GM04503 (cell line): ENCODE measurements at regions not wholly inside any gene's neighbourhood (a gene's known extent, or its start where the extent isn't known, plus 50 kb on each side); places are given as distances from the start of the nearest gene placed in this dataset.

ENCODE experiments used
- DNase-seq: peaks from one replicate; pipeline ENCODE4 v3.0.0-alpha.2; 2012; ENCODE audit warnings: low read depth

DNA sequence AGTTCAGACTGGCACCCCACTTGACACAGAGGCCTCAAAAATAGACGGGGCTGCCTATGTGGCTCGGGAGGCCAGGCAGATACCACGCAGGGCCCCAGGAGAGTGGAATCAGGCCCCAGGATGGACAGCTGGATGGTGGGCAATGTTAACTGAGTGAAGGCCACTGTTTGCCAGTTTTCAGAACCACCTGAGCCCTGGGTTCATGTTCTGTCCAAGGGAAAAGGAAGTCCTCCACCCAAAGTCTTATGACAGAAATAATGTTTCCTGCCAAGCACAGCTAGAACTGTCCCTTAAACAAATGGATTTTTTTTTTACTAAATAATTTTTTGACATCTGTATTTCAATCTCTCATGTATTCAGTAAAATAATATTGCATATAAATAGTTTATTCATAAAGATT, 228.4 kb downstream of the KLF13 start:
- DNase-seq: no peak

DNA sequence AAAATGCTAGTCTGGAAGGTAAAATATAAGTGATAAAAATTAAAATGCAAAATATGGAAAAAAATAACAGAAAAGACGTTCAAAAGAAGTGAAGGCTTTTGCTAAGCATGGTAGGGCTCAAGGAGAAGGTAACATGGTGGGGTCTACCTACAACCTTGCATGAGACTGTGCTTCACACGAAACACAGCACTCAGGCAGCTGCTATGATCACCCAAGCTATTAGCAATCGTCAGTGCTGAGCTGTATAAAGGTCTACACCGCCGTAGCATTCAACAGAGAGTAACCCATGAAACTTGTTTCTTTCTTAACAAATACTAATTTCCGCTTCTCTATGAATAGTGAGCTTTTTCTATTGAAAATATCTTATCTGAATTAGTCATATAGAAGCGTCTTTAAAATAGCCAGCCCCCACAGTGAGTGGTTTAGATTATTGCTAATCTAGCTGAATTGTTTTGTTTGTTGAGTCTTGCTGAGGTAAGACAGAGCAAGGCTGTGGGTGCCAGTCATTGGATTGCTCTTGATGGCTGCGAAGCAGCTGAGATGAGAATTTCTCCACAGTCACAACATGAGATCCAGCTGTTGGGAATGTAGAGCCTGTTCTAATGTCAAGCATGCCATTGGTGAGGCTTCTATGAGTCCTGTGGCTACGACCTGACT, 230.0 kb downstream of the KLF13 start:
- no peak for DNase-seq

DNA sequence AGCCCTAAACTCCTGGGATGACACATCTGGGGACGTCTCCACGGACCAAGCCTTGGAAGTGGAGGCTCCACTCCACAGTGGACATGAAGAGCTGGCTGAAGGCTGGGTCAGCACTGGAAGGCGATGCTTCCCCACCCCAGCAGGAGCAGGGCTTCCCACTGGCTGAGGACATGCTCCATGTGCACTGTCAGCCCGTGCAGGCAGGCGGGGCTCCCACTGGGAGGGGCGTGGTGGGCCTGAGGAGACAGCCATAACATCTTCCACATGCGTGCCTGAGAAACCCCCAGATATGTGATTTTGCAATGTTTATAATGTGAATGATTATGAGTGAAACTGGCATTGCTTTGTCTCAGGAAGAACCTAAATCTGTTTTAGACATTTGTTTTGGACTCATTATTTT, 231.3 kb downstream of the KLF13 start:
- DNase-seq: no peak

DNA sequence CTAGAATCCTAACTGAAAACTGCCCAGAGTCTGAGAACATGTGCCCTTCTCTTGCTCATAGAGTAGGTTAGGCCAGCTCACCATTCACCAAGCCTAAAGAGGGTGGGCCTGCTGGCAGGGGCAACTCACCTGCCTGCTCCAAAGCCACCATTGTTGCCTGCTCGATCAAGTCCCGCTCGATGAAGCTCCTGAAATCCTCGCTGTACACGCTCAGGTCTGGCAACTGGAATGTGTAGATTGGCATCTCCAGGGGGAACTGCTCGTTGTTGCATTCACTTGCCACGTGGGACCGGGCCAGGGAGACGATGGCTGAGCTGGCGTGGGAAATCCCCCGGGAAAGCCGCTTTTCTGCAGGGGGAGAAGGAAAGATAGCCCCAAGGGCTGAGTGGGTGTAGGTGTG, 232.2 kb downstream of the KLF13 start:
- DNase-seq: no peak

DNA sequence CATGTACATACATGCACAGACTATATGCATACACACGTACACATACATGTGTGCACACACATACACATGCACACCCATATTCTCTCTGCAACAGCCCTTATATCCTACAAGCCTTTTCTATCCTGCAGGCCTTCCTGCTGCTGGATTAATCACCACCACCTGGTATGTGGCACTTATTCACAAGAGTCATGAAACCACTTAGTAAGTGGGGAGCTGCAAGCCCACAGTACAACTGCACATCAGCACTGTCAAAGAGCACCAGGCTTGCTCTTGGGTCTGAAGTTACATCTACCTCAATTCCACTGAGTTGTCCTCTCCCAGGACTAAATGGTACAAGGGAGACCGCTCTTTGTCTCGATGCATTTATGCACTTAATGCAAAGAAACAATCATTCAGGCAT, 233.2 kb downstream of the KLF13 start:
- no peak for DNase-seq

DNA sequence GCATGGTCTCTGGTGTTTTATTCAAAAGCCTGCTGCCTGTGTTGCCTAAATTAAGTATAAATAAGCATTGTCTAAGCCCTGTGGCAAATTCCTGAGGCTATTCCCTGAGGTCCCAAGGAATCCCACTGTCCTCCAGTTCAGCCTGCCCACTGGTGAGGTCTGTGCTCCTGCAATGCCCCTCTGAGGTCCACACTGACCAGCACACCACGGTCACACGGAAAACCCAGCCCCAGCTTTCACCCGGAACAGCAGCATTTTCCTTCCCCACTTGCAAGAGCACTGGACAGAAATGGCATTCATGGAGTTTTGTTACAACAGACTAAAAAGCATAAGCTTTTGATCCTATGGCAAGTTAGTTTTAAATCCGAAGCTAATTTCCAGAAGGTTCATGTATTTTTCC, 234.0 kb downstream of the KLF13 start:
- no peak for DNase-seq

DNA sequence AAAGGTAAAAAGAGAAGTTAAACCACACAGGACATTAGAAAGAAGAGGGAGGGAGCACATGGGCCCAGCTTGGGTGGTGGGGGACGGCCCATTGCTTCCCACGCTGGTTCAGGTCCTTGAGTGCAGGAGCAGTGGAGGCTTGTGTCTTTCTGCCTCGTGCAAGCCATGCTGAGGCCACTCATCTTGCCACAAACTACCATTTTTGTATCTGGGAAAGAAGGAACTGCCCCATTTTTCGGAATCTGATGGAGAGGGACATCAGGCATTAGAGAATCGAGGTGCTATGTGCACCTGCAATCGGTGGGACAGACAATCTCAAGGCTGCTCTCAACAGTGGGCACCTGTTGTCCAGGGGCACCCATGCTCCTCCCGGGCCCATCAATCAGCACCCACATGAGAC, 234.5 kb downstream of the KLF13 start:
- no peak for DNase-seq

DNA sequence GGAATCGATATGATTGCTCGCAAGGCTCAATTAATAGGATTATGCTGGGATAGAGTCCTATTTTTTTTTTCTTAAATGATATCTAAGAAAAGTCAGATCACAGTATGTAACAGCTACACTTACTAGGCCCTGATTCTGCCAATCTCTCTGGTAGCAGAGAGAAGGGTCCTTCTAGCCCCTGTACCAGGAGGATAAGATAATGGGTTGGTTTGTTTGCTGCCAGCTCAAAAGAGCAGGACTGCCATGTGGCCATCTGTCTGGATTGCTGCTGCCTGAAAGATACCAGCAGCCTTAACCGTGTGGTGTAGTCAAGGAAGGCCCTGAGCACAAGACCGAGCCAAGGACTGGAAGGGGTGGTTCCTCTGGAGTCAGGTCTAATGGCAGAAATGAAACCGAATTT, 236.4 kb downstream of the KLF13 start:
- no peak for DNase-seq

DNA sequence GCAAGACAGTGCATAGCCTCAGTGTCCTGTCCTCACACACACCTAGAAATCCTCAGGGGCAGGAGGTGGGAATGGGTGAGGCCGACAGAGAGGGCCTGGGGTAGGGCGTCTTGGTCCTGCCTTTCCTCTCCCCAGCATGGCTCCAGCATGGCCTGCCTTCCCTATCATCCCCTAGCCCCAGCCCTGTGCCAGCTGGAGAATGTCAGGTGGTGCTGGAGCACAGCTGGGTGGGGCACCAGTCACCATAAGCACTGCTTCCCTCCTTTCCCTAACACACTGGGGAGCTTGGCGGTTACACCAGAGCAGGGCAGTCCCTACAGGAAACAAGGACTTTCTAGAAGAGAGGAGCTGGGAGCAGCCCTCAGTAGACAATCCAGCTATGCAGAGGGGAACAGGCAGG, 236.8 kb downstream of the KLF13 start:
- DNase-seq: no peak

DNA sequence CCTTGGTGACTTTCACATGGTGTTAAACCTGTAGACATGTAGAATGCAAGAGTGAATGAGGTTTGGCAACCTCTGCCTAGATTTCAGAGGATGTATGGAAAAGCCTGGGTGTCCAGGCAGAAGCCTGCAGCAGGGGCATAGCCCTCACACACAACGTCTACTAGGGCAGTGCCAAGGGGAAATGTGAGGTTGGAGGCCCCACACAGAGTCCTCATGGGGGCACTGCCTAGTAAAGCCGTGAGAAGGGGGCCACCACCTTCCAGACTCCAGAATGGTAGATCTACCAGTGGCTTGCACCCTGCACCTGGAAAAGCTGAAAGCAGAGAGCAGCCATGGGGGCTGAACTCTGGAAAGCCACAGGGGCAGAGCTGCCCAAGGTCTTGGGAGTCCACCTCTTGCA, 241.2 kb downstream of the KLF13 start:
- DNase-seq: no peak

DNA sequence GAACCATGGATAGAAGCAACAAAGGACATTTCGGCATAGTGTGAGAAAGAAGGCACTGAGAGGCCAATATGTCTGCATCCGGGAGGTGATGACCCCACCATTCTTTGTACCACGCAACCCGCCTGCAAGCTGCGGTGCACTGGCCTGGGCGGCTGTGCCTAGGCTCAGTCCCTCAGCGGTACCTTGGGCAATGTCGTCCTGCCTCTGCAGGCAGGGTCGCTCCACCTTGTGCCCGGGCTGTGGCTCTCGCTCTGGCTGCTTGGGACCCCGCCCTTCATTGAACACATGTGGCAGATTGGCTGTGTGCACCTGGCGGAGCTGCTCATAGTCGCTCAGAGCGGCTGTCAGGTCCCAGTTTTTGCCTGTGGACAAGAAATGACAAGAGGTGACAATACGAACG, 243.2 kb downstream of the KLF13 start:
- no peak for DNase-seq

DNA sequence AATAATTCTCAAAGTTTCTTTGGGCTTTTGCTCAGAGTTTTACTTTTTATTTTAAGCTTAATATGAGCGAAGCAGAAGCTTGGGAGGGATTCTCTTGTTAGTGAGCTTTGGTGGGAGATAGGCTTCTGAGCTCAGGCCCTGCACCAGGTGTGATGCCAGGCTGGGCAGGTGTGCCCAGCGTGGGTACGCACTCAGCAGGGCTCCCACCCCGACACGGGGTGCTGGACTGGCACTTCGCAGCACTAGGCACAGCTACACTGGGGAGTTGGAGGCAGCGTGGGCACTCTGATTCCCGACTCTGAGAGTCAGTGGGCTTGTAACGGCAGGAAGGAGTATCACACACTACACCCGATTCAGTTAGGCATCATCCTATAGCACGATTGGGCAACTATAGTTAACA, 244.0 kb downstream of the KLF13 start:
- no peak for DNase-seq

DNA sequence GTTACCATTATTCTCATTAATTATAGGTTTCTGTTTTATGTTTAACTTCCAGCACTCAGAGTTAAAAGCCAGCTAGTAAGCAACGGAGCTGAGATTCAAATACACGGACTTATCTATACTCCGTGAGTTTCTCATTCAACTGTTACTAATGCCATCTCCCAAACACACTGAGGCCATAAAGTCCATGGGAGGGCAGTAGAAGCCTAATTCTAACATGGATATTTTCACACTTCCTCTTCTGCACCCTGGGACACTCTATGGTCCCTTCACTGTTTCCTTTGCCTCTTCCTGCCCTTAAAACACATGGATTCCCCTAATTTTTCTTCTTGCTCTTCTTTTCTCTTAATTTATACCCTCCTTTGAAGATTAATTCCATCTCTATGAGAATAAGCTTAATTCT, 245.0 kb downstream of the KLF13 start:
- no peak for DNase-seq

DNA sequence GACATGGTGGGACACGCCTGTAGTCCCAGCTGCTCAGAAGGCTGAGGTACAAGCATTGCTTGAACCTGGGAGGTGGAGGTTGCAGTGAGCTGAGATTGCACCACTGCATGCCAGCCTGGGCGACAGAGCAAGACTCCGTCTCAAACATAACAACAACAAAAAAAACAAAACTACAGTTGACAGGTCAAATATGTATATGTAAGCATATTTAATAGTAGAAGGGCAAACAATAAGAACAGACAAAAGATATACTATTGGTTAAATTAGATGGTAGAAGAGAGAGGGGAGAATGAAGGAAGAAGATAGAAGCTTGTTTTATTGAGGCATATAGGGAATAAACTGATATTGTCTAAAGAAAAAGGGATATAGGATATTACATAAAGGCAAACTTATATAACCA, 247.1 kb downstream of the KLF13 start:
- DNase-seq: no peak

DNA sequence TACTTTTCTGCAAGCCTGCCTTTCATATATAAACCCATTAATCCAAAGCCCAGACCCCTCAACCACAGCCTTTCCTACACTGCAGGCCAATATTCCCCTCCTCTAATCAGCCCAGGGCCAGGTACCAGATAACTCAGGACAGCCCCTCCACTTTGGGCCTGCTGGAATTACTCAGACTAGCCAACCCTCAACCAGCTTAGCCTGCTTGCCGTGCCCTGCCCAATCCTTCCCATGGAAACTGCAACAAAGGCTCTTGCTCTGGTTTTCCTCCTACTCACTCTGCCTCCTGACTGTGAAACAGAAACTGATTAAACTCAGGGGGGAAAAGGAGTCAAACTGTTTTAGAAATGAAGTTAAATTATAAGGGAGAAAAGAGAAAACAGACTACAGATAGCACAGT, 248.1 kb downstream of the KLF13 start:
- no peak for DNase-seq

DNA sequence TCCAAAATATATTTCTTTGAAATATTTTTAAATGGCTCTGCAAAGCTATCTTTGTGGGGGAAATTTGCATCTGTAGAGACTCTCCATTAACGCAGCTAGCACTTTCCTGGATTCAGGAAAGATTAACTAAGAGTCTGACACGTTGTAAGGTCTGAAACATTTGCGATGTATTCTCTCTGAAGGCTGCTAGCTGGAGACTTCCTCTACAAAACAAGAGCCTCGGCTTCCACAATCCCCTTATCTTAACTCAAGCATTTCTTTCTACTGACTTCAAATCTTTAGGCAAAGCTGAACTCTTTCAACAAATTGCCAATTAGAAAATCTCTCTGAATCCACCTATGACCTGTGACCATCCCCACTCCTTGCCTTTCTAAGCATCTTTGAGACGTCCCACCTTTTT, 250.5 kb downstream of the KLF13 start:
- no peak for DNase-seq

DNA sequence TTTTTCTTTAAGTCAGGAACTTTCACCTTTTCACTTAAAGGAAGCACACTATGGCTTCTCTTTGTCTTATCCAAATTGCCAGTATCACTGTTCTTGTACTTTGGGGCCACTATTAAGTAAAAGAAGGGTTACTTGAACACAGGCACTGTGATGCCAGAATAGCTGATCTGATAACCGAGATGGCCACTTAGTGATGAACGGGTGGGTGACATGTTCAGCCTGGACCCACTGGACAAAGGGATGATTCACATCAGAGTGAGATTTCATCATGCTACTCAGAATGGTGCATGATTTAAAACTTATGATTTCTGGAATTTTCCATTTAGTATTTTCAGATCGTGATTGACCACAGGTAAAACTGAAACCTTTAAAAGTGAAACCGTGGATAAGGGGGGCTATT, 252.6 kb downstream of the KLF13 start:
- no peak for DNase-seq

DNA sequence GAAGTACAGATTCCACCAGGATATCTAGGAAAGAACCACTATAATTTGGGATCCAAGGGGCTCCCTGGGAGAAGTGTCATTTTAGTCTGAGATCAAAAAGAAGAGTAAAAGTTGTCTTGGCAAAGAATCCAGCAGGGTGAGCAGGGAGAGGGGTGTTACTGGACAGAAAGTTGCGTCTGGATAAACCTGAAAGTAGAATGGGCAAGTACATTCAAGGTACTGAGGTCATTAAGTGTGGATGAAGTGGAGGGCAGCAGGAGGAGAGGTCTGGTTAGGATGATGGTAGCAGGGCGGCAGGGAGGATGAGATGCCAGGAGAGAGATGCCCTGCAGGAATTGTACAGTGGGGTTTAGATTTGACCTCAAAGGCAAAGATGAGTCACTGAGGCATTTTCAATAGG, 253.3 kb downstream of the KLF13 start:
- DNase-seq: no peak

DNA sequence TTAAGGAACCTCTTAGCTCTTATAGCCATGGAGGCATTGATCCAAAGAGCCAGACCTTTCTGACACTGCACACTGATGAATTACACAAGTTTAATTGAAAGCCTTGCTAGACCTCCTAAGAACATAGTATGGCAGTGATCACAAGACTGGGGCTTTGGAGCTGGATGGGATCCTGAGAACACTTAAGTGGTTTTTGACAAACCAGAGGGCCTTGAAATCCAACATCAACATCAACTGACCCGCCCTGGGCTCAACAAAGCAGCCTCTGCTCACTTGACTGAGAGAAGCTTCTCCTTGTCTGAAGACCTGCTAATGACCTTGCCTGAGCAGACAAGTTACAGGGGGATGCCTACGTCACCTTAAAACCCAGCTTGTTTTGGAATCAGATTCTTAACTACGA, 257.6 kb downstream of the KLF13 start:
- no peak for DNase-seq

DNA sequence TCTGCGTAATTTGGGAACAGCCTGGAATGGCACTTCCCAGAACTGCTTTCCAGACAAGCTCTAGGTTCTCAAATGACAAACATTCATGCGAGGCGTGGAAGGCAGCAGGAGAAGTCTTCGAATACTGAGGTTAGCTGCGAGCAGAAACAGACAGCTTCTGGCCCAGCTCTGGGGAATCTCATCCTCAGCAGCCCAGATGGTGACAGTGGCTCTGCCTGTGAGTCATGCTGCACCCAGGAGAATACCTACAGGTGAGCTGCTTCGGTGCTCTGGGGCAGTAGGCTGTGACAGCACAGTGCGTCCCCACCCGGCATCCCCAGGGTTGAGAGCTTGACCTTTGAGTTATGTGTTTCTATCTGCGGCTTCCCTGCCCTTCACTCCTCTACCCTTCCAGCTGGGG, 258.6 kb downstream of the KLF13 start:
- DNase-seq: no peak

DNA sequence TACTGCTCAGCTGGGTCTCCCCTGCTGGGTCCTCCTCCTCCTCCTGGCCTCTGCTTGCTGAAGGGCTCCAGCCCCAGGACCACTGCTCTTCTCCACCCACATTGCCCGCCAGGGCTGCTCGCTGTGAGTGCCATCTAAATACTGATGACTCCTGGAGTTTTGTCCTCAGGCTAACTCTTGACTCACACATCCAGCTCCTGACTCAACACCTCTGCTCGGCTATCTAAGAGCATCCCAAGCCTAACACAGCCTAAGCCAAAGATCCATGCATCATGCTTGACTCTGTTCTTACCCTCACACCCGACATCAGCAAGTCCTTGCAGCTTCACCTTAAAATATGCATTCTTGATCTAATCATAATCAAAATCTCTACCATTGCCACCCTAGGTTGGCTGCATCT, 260.2 kb downstream of the KLF13 start:
- no peak for DNase-seq

DNA sequence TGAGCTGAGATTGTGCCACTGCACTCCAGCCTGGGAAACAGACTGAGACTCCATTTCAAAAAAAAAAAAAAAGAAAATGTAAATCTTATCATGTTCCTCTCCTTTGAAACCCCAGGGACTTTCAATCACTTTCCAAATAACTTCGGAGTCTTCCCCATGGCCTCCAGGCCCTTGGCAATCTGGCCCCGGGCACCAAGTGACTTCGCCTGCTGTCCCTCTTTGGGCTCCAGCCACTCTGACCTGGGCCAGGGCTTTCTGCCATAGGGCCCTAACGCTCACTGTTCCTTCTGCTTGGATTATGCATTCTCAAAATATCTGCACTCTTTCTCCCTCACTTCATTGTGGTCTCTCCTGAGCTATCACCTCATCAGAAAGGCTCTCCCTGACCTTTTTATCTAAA, 260.9 kb downstream of the KLF13 start:
- no peak for DNase-seq

DNA sequence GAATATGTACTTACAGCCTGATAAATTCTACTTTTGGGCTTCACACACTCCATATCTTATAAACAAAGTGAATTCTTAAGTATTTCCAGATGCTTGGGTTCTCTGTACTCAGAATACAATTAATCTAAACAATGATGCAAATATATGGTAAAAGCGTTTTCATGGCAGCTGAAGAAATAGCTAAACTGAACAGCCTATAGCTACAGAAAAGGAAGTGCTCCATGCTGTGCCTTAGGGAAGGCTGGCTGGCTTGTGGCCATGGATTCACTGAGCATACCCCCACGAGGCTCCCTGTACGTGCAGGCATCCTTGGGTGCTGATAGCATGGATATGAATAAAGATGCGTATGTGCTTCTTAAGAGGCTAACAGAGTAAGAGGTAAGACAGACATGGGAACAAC, 264.0 kb downstream of the KLF13 start:
- DNase-seq: no peak

DNA sequence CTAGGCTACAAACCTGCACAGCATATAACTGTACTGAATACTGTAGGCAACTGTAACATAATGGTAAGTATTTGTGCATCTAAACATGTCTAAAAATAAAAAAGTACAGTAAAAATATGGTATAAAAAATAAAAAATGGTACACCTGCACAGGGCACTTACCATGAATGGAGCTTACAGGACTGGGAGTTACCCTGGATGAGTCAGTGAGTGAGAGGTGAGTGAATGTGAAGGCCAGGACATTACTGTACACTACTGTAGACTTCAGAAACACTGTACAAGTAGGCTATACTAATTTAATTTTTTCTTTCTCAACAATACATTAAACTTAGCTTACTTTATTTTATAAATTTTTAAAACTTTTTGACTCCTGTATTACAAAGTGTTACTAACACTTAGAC, 265.3 kb downstream of the KLF13 start:
- DNase-seq: no peak

DNA sequence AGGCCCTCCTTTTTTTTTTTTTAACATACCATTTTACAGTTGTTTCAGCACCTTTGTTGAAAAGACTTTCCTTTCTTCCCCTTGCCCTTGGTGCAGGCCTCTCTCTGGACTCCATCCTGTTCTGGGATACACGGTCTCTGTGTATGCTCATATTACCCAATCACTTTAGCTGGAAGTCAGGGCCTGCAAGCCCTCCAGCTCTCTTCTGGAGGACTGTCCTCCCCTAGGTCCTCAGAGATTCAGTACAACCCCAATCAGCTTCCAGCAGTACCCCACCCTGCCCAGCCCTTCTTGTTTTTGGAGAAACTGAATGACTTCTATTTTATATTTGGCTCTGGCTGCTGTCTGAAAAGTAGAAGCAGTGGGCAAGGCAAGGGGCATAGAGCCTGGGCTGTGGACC, 270.8 kb downstream of the KLF13 start:
- no peak for DNase-seq
